Mesenteric fat pad (tissue), 1 donor: ENCODE measurements at regions not wholly inside any gene's neighbourhood (a gene's known extent, or its start where the extent isn't known, plus 50 kb on each side); places are given as distances from the start of the nearest gene placed in this dataset.
"Not testable (repeated sequence)": the region's sequence is repeated elsewhere in the genome, so short reads cannot be mapped to it uniquely, and the experiment has no call there.

Experiments used
- DNase-seq: peaks from one replicate; pipeline ENCODE4 v3.0.0-alpha.2; 2020; ENCODE audit warnings: low spot score
- donor health status: DM: yes; HTN: yes; CAD: no.

GRCh38 chr6:121917834-121918559, 481.5 kb upstream of the HSF2 start:
- DNase-seq = no peak

GRCh38 chr6:121920616-121921015, 478.8 kb upstream of the HSF2 start:
- no peak for DNase-seq

GRCh38 chr6:121925024-121925423, 474.4 kb upstream of the HSF2 start:
- no peak for DNase-seq

GRCh38 chr6:121925534-121926255, 473.8 kb upstream of the HSF2 start:
- no peak for DNase-seq

- DNase-seq = no peak
These were observed 470.2 kb upstream of the HSF2 start for GRCh38 chr6:121929301-121929700.

GRCh38 chr6:121932076-121932991, 467.1 kb upstream of the HSF2 start:
- DNase-seq = no peak

- DNase-seq = no peak
These were observed 465.0 kb upstream of the HSF2 start for GRCh38 chr6:121934451-121934850.

GRCh38 chr6:121940728-121941127, 458.7 kb upstream of the HSF2 start:
- no peak for DNase-seq

- DNase-seq = no peak
These were observed 455.1 kb upstream of the HSF2 start for GRCh38 chr6:121944354-121944753.

GRCh38 chr6:121951123-121951522, 448.3 kb upstream of the HSF2 start:
- no peak for DNase-seq

GRCh38 chr6:121951918-121952379, 447.5 kb upstream of the HSF2 start:
- DNase-seq = no peak

GRCh38 chr6:121955401-121955800, 444.1 kb upstream of the HSF2 start:
- DNase-seq = not testable (repeated sequence)

- DNase-seq = no peak
These were observed 442.7 kb upstream of the HSF2 start for GRCh38 chr6:121956782-121957181.

GRCh38 chr6:121959501-121959900, 440.0 kb upstream of the HSF2 start:
- DNase-seq = no peak

GRCh38 chr6:121961619-121962125, 437.8 kb upstream of the HSF2 start:
- DNase-seq = no peak

- no peak for DNase-seq
These were observed 435.6 kb upstream of the HSF2 start for GRCh38 chr6:121963826-121964225.

- no peak for DNase-seq
These were observed 433.7 kb upstream of the HSF2 start for GRCh38 chr6:121965739-121966138.

GRCh38 chr6:121967631-121968030, 431.8 kb upstream of the HSF2 start:
- no peak for DNase-seq

- DNase-seq = no peak
These were observed 427.5 kb upstream of the HSF2 start for GRCh38 chr6:121971931-121972335.

- DNase-seq = no peak
These were observed 414.5 kb upstream of the HSF2 start for GRCh38 chr6:121984956-121985355.

- DNase-seq = peak; percentile 76
These were observed 406.1 kb upstream of the HSF2 start for GRCh38 chr6:121993362-121993761.
